Endothelial cell (in vitro differentiated cells): ENCODE measurements at regions not wholly inside any gene's neighbourhood (a gene's known extent, or its start where the extent isn't known, plus 50 kb on each side); places are given as distances from the start of the nearest gene placed in this dataset.

ENCODE experiments used
- DNase-seq: peaks from one replicate; pipeline ENCODE4 v3.0.0; 2021; ENCODE audit warnings: low spot score
- H3K27ac Mint-ChIP-seq: one replicate; pipeline ENCODE4 v1.8.0; 2021; ENCODE audit warnings: mixed read lengths, inconsistent platforms; ENCODE audit not compliant: unreplicated experiment
- H3K27me3 Mint-ChIP-seq: one replicate; pipeline ENCODE4 v1.8.0; 2021; ENCODE audit warnings: mild to moderate bottlenecking, moderate library complexity, mixed read lengths, inconsistent platforms; ENCODE audit not compliant: unreplicated experiment
- H3K36me3 Mint-ChIP-seq: one replicate; pipeline ENCODE4 v1.8.0; 2021; ENCODE audit warnings: mild to moderate bottlenecking, low read depth, mixed read lengths, inconsistent platforms; ENCODE audit not compliant: unreplicated experiment
- H3K4me1 Mint-ChIP-seq: one replicate; pipeline ENCODE4 v1.8.0; 2021; ENCODE audit warnings: mild to moderate bottlenecking, mixed read lengths, inconsistent platforms; ENCODE audit not compliant: unreplicated experiment
- H3K4me3 Mint-ChIP-seq: one replicate; pipeline ENCODE4 v1.8.0; 2021; ENCODE audit warnings: mild to moderate bottlenecking, mixed read lengths, inconsistent platforms; ENCODE audit not compliant: unreplicated experiment
- H3K9me3 Mint-ChIP-seq: one replicate; pipeline ENCODE4 v1.8.0; 2021; ENCODE audit warnings: mixed read lengths, inconsistent platforms; ENCODE audit not compliant: unreplicated experiment
- CTCF ChIP-seq: fragments of 200-600 bp; sonication (generic); IDR thresholded peaks from one replicate; pipeline ENCODE4 v1.5.0; 2021; ENCODE audit warnings: antibody characterized with exemption; ENCODE audit not compliant: unreplicated experiment

GRCh38 chr13:109287553-109287952, 498.8 kb downstream of the IRS2 start:
- Mint-ChIP-seq H3K4me3 (no peak overlapping the region), H3K9me3 (no peaks in the 10 kb centered on the region), H3K4me1 (peaks cover 16% of the 10 kb centered on the region), H3K36me3 (no peaks in the 10 kb centered on the region), H3K27ac (peak overlapping the region; percentile 42), H3K27me3 (no peaks in the 10 kb centered on the region)
- DNase-seq = no peak
- no peak for TF ChIP-seq CTCF

GRCh38 chr13:109285586-109285985, 500.8 kb downstream of the IRS2 start:
- Mint-ChIP-seq H3K27ac (no peak overlapping the region), H3K4me1 (peaks cover 16% of the 10 kb centered on the region), H3K4me3 (no peak overlapping the region), H3K9me3 (no peaks in the 10 kb centered on the region), H3K27me3 (no peaks in the 10 kb centered on the region), H3K36me3 (no peaks in the 10 kb centered on the region)
- no peak for TF ChIP-seq CTCF
- no peak for DNase-seq

- no peaks in the 10 kb centered on the region for H3K36me3 Mint-ChIP-seq
- H3K27me3 Mint-ChIP-seq = no peaks in the 10 kb centered on the region
- H3K9me3 Mint-ChIP-seq = no peaks in the 10 kb centered on the region
- no peaks in the 10 kb centered on the region for H3K4me1 Mint-ChIP-seq
- no peak for DNase-seq
- TF ChIP-seq CTCF = no peak
- no peak overlapping the region for H3K27ac Mint-ChIP-seq
- H3K4me3 Mint-ChIP-seq = no peak overlapping the region
Measured at GRCh38 chr13:109281903-109282635, 504.3 kb downstream of the IRS2 start.

GRCh38 chr13:109281017-109281902, 505.1 kb downstream of the IRS2 start:
- TF ChIP-seq CTCF = no peak
- Mint-ChIP-seq H3K4me3 (no peak overlapping the region), H3K27me3 (no peaks in the 10 kb centered on the region), H3K9me3 (no peaks in the 10 kb centered on the region), H3K27ac (peak overlapping the region; percentile 13), H3K4me1 (no peaks in the 10 kb centered on the region), H3K36me3 (no peaks in the 10 kb centered on the region)
- no peak for DNase-seq

- Mint-ChIP-seq H3K36me3 (no peaks in the 10 kb centered on the region), H3K4me1 (no peaks in the 10 kb centered on the region), H3K27ac (no peak overlapping the region), H3K9me3 (no peaks in the 10 kb centered on the region), H3K27me3 (no peaks in the 10 kb centered on the region), H3K4me3 (no peak overlapping the region)
- TF ChIP-seq CTCF = no peak
- DNase-seq = no peak
Measured at GRCh38 chr13:109276261-109276660, 510.1 kb downstream of the IRS2 start.
